AG04450 (cell line): ENCODE measurements at regions not wholly inside any gene's neighbourhood (a gene's known extent, or its start where the extent isn't known, plus 50 kb on each side); places are given as distances from the start of the nearest gene placed in this dataset.
A peak's percentile ranks its signal among the peaks of the same experiment; 100 is the strongest.

Experiments
- CTCF ChIA-PET: fragments of 300-600, 350-600 bp; formaldehyde crosslinking; extraction: SDS; loops from one replicate; lab custom pipeline; 2022; ENCODE audit warnings: antibody characterized with exemption, inconsistent platforms; lab: Charles Lee
- POLR2A ChIA-PET: fragments of 350-600 bp; formaldehyde crosslinking; extraction: SDS; loops from one replicate; lab custom pipeline; 2021; ENCODE audit warnings: antibody characterized with exemption, inconsistent platforms; lab: Yijun Ruan, JAX
- DNase-seq: peaks from one replicate; pipeline ENCODE4 v3.0.0-alpha.2; 2011; ENCODE audit warnings: low read depth, low spot score
- H3K27ac ChIP-seq: one replicate; pipeline ENCODE4 v1.5.1; 2012; ENCODE audit warnings: low read depth, low read length, control low read depth
- H3K27me3 ChIP-seq: one replicate; pipeline ENCODE4 v1.6.0; 2012; ENCODE audit warnings: low read length; ENCODE audit not compliant: control insufficient read depth, insufficient read depth
- H3K4me3 ChIP-seq: 2 replicates; pipeline ENCODE4 v1.5.1; 2011; ENCODE audit warnings: mild to moderate bottlenecking, low read depth, low read length, control low read depth
- H3K9me3 ChIP-seq: 2 replicates; pipeline ENCODE4 v1.5.1; 2012; ENCODE audit warnings: low read length; ENCODE audit not compliant: control insufficient read depth, insufficient read depth
- TF ChIP-seq, protein P1 (sequence below): IDR thresholded peaks from 2 replicates; pipeline ENCODE4 v1.5.1; 2011; ENCODE audit warnings: low read depth, low read length, control low read depth, inconsistent platforms

DNA sequence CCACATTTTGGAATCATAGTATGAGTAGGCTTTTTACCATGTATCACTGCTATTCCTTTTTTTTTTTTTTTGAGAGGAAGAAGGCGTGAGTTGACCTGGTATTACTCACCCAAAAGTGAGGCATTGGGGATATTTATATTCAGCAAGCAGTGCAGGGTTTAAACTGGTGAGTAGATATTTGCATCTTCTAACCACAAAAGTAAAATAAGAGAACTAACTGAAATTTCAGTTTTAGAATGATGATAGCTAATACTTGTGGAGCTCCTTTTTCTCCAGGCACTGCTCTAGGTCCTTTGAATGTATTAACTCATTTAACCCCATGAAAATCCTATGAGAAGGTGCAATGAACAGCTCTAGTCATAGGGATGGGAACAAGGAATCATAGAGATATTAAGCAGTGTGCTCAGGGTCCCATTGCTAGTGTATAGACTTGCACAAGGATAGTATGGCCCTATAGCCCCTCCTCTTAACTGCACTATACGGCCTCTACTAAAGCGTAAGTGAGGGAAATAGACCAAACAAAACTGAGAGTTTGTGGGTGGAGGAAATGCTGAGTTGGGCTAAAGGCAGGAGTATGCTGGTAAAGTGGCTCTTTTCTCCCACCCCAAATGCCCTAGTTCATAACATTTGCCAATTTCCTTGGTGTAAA lies 104.3 kb upstream of the MAX start:
- H3K27ac ChIP-seq: no peak overlapping the region
- no peaks in the 10 kb centered on the region for H3K27me3 ChIP-seq
- POLR2A ChIA-PET: interaction anchor here (0.6 kb wide), 1 partner anchor 109 kb away, joined by 11 read pairs; no protein-coding TSS in a partner anchor
- CTCF ChIA-PET: interaction anchor here (0.6 to 1.7 kb wide), 2 partner anchors 11 to 205 kb away, joined by 4 to 10 read pairs; no protein-coding TSS in a partner anchor
- DNase-seq: peak; percentile 58
- TF ChIP-seq, protein P1, sequence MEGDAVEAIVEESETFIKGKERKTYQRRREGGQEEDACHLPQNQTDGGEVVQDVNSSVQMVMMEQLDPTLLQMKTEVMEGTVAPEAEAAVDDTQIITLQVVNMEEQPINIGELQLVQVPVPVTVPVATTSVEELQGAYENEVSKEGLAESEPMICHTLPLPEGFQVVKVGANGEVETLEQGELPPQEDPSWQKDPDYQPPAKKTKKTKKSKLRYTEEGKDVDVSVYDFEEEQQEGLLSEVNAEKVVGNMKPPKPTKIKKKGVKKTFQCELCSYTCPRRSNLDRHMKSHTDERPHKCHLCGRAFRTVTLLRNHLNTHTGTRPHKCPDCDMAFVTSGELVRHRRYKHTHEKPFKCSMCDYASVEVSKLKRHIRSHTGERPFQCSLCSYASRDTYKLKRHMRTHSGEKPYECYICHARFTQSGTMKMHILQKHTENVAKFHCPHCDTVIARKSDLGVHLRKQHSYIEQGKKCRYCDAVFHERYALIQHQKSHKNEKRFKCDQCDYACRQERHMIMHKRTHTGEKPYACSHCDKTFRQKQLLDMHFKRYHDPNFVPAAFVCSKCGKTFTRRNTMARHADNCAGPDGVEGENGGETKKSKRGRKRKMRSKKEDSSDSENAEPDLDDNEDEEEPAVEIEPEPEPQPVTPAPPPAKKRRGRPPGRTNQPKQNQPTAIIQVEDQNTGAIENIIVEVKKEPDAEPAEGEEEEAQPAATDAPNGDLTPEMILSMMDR: no peak
- no peak overlapping the region for H3K4me3 ChIP-seq
- H3K9me3 ChIP-seq: no peaks in the 10 kb centered on the region

DNA sequence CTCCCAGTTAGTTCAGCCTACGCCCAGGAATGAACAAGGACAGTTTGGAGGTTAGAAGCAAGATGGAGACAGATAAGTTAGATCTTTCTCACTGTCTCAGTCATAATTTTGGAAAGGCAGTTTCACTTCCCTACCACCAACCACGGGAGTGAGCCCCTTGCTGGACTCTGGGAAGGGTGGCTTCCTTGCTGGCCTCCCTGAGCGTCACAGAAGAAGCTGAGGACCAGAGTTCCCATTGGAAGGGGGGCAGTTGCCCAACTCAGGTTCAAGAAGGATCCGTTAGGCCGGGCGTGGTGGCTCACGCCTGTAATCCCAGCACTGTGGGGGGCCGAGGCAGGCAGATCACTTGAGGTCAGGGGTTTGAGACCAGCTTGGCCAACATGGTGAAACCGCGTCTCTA lies 106.2 kb upstream of the MAX start:
- no peak overlapping the region for H3K4me3 ChIP-seq
- H3K27me3 ChIP-seq: no peaks in the 10 kb centered on the region
- DNase-seq: no peak
- H3K9me3 ChIP-seq: no peaks in the 10 kb centered on the region
- POLR2A ChIA-PET: interaction anchor here (0.8 kb wide), 1 partner anchor 49 kb away, joined by 8 read pairs; no protein-coding TSS in a partner anchor
- H3K27ac ChIP-seq: no peak overlapping the region
- CTCF ChIA-PET: no interaction called here
- TF ChIP-seq, protein P1: no peak

DNA sequence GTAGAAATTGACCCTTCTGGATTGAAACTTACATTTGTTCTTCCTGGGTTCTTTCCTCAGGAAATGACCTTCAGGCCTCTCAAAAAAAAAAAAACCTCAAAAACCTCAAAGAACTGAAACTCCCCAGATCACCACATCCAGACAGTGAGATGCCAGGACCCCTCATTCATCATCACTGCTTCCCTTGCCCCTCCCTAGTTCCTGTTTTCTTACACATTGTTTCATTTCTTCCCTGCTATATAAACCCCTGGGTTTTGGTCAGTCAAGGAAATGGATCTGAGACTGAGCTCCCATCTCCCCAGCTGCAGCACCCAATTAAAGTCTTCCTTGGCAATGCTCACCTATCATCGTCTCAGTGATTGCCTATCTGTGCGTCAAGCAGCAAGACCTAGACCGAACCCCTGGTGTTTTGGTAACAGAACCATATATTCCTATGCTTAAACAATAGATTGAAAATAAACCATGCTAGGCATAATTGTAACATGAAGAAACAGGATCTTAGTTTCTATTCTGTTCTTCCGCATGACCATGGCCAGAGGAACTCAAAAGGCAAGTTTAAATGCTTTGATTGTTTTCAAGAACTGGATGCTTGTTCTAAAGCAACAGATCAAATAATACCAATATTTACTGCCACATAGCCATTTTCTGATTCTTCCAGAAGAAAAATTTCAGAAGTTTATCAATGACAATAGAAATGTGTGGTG lies 108.0 kb upstream of the MAX start:
- Histone ChIP-seq H3K9me3 (no peaks in the 10 kb centered on the region), H3K4me3 (no peak overlapping the region), H3K27ac (peak overlapping the region; percentile 61), H3K27me3 (no peaks in the 10 kb centered on the region)
- TF ChIP-seq, protein P1: no peak
- CTCF ChIA-PET: interaction anchor here (1.0 to 1.2 kb wide), 2 partner anchors 19 to 614 kb away, joined by 3 to 6 read pairs; no protein-coding TSS in a partner anchor
- POLR2A ChIA-PET: interaction anchor here (0.6 kb wide), 1 partner anchor 28 kb away, joined by 8 read pairs; no protein-coding TSS in a partner anchor
- DNase-seq: no peak

DNA sequence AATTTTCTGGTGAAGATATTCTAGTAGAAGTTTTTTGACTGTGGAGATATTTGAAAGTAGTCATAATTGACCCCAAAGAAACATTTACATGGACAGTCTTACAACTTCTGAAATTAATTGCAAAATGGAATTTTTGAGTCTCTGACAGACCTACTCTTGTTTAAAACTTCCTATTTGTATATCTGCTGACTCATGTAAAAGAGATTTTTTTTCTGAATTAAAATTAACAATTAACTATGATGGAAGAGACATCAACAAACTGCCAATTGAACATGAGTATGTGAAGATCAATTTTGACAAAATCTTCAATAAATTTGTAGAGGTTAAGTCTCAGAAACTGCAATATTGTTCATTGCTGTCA lies 108.5 kb upstream of the MAX start:
- no peak overlapping the region for H3K4me3 ChIP-seq
- ChIA-PET POLR2A (interaction anchor here (0.6 kb wide), 2 partner anchors 28 to 494 kb away, joined by 3 to 8 read pairs; no protein-coding TSS in a partner anchor), CTCF (interaction anchor here (1.0 to 1.2 kb wide), 2 partner anchors 19 to 614 kb away, joined by 3 to 6 read pairs; no protein-coding TSS in a partner anchor)
- no peak overlapping the region for H3K27ac ChIP-seq
- no peaks in the 10 kb centered on the region for H3K27me3 ChIP-seq
- H3K9me3 ChIP-seq: no peaks in the 10 kb centered on the region
- TF ChIP-seq, protein P1: no peak
- no peak for DNase-seq
